AML-193 (cell line): ENCODE measurements at regions not wholly inside any gene's neighbourhood (a gene's known extent, or its start where the extent isn't known, plus 50 kb on each side); places are given as distances from the start of the nearest gene placed in this dataset.

ENCODE experiments used
- DNase-seq, 2 experiments: peaks; one replicate each; lab custom pipeline; 2025; lab: John Stamatoyannopoulos, UW

DNA sequence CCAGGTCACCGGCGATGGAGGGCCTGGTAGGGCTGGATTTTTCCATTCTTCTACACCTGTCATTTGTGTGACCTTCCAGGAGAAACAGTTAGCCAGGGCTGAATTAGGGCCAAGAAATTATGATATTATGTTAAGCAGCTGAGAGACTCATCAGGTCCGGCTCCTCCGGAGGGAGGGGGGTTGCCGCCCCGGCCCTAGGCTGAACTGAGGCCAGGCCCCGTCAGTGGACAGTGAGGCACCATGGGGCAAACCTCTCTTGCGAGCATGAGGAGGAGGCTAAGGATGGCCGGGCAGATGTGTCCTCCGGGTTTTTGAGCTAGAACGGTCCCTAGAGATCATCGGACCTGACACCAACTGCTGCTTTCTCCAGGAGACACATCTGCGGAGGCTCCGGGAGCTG, 150.1 kb downstream of the SOX11 start:
- DNase-seq = no peak

DNA sequence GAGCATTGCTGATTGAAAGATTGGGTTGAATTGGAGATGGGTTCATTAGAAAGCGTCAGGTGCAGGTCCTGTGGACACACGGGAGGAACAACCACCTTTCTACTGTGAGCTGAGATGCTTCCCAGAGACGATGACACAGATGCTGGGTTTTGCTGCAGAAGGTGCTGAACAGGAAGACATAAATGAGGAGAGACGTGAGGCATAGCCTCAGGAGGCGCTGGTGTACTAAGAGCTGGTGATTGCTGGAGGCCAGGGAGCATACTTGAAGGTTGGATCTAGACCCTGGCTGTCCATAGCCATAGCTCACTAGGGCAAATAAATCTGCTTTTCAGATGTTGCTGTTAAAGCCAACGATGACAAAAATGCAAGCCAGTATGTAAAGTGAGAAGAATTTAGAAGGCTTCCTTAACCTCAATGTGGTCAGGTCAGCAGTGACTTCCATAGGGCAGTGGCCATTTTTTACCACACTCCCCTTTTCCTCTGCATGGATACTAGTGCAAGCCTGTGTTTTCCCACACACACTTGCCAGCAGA, 153.7 kb downstream of the SOX11 start:
- no peak for DNase-seq

GRCh38 chr2:5846881-5847280, 154.7 kb downstream of the SOX11 start:
- DNase-seq = no peak

DNA sequence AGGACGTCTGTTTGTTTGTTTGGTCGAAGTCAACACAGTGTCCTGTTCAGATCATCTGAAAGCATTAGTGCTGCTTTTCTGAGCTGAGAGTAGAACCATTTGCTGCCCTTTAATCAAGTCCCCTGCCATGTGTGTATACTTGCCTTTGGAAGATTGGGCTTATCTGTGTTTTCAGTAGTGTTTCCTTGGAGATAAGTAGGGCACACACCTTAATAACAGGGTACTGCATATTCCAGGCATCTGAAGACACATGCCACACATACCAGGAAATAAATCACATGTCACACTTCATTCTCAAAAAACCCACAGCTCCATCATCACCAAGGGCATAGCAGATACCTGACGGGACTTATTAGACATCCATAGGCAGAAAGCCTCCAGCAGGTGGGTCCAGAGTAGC, 157.4 kb downstream of the SOX11 start:
- DNase-seq = no peak

GRCh38 chr2:5851410-5851809, 159.2 kb downstream of the SOX11 start:
- DNase-seq = no peak

DNA sequence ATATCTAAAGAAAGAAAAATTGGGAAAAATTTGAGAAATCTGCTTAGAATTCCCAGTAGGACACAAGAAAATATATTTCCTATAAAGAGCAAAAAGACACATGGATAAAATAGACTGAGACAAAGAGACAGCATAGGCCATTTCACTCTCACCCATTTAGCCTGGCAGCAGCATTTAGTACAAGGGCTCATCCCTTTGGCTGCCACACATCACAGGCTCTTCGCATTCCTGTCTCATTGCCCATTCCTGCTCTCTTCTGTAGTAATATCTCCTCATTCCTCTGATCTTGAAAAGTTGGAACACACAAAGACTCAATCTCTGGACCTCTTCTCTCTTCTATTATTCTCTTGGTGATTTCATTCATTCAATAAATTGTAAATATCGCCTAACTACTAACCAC, 162.6 kb downstream of the SOX11 start:
- DNase-seq = no peak

GRCh38 chr2:5867056-5867455, 174.9 kb downstream of the SOX11 start:
- no peak for DNase-seq

DNA sequence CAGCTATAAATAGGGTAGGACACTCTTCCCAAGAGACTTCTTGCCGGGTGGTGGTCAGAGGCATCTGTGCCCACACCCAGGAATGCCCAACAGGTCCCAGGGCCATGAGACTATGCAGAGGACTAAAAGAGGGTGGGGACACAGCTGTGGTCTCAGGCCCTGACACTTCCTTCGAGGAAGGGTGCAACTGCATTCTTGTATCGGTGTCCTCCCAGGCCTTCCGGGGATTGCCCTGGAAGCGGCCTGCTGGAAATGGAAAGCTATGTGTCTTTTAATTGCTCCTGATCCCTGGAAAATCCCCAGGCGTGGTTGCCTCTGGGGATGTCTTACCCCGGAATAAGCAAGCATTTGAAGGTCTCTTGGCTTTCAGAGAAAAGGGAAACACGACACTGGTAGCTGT, 176.7 kb downstream of the SOX11 start:
- DNase-seq = no peak

DNA sequence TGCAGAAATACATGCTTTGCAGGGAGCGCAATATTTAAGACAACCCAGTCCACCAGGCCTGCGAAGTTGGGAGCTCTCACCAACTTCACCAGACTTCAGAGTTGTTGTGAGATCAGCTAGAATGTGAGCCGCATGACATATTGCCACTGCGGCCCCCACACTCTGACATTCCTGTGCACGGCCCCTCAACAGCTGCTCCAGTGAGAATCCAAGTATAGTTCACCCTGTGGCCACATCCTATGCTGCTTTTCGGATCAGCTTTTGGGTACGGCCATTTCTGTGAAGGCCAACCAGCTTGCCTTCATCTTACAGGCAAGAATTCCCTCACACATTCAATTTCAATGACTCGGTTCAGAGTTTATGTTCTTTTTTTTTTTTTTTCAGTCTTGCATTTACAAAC, 177.8 kb downstream of the SOX11 start:
- no peak for DNase-seq

DNA sequence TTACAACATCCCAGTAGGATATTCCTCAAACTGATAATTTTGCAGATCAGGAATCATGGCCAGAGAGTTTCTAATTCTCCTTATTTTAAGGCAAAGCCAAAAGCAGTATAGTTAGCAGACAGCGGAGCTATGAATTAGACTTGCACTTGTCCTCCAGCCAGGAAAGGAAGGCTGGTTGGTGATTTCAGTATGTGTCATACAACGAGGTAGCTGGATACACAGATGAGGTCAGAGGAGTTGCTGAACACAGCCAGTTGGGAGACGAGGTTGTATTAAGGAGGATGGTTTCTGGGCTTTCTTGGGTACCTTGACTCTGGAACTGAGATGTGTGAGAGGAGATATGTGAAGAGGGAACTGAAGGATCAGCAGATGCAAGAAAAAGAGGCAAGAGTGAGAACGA, 185.2 kb downstream of the SOX11 start:
- DNase-seq = no peak

DNA sequence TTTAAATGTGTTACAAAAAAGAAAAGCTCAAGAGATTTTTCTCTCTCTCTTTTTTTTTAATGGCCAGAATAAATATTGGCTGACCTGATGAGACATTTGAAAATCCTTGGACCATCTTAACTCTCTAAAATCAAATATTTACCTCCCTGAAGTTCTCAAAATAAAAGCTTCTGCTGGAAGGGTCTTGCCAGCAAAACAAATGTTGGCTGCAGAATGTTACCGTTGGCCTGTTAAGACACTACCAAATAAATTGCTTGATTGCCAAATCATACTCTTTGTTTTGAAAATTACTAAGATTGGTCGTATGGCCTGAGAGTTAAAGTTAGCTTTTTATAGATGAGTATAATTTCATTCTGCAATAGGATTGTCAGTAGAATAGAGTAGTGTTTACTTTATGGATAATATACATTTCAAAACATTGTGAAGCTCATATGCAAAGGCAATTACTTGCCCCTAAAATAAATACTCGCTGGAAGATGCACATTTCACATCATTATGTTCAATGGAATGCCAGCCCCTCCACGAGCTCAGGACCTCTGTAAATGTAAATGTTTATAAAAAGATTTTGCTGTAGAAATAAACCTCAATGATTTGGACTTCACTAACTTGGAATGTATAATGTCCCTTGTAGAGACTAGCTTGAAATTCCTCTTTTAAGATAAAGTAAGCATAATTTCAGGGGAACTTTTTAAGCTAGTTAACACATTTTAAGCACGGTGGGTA, 193.4 kb downstream of the SOX11 start:
- no peak for DNase-seq

DNA sequence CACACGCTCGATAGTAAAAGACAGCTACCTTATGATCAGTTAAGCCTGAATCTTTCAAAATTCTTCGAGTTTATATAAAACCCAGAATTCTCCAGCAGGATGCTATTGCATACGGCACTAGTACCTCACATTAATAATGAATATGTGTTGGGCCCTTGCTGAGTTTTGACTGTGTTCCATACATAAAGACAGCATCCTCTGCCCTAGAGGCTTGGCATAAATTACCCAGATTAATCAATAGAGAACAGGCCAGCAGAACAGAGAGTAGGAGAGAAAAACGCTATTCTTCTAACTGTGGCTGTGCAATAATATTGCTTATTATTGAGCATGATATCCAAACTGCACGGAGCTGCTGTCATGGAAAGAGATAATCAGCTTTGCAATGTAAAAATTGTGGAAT, 194.3 kb downstream of the SOX11 start:
- DNase-seq = no peak

GRCh38 chr2:5888126-5888525, 195.9 kb downstream of the SOX11 start:
- DNase-seq = no peak

DNA sequence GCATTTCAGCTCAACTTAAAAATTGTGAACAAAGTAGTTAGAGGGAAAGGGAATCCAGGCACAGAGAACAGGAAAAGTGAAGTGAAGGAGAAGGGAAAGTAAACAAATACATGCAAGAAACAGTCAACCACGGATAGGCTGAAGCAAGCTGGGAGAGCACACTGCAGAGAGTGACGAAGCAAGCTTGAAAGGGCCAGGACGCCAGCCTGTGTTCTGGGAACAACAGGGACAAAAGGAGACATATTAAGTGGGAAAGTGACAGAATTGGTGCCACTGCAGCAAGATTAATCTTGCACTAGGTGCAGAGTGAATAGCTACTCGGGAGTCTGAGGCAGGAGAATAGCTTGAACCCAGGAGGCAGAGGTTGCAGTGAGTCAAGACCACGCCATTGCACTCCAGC, 197.3 kb downstream of the SOX11 start:
- DNase-seq = no peak

GRCh38 chr2:5894355-5894754, 202.2 kb downstream of the SOX11 start:
- DNase-seq = no peak

- DNase-seq = no peak
Measured at GRCh38 chr2:5895284-5895683, 203.1 kb downstream of the SOX11 start.

GRCh38 chr2:5897249-5897648, 205.1 kb downstream of the SOX11 start:
- no peak for DNase-seq

GRCh38 chr2:5898667-5899066, 206.5 kb downstream of the SOX11 start:
- no peak for DNase-seq

DNA sequence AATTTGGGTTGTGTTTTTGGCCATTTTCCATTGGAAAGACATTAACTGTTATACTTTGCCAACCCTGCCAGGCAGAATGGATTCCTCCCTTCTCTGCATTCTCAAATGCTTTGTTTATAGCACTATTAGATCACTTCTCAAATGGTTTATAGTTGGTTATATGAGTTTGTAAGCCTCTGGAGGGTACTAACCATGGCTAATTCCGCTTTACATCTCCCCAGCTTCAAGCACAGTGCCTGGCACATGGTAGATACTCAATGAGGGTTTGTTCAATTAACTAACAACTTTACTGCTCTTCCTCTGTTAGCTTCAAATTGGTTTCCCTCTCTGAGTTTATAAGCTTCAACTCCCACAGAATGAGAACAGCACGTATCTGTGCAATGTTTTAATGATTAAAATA, 213.5 kb downstream of the SOX11 start:
- DNase-seq = no peak

- DNase-seq = no peak
Measured at GRCh38 chr2:5908071-5908470, 215.9 kb downstream of the SOX11 start.

DNA sequence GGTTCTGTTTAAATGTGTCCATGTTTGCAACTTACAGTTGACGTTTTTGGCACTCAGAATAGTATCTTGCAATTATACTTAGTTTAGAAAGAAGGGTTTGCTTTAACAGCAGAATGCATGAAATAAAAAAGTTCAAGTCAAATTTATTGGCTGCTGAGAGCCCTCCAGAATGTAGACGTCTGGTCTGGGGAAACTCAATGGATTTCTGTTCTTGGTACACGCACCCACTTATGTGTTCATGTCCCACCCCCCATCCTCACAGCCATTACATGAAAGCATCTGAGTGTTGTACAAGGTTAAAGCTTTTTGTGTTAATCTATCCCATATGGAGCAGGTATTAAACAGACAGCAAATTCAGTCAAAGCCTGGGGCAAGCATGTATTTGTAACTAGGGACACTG, 219.5 kb downstream of the SOX11 start:
- no peak for DNase-seq

DNA sequence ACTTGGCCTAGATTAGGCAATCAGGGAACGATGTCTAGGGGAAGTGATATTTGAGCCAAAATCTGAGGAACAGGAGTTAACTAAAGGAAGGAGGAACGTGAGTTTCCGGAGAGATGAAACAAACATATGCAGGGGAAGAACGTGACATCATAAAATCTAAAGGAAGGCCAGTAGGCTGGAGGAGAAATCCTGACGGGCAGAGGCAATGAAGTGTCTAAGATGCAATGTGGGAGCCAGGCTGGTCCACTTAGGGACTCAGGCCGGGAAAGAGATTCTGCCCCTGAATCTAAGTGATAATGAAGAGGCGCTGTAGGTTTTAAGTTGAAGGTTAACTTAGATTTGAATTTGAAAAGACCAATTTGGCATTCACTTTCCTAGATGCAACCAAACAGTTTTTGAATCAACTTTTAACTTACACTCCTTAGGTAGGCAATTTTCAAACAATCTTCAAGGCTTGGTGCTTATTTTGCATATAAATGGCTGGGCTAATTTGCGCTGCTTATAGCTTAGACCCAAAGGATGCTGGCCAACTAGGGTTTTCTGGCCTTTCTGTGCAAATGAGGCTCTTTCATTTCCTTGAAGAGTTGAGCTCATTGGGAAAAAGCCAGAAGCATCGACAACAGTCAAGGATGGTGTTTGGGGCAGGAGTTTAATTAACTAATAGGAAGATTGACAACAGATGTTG, 221.7 kb downstream of the SOX11 start:
- DNase-seq = no peak

DNA sequence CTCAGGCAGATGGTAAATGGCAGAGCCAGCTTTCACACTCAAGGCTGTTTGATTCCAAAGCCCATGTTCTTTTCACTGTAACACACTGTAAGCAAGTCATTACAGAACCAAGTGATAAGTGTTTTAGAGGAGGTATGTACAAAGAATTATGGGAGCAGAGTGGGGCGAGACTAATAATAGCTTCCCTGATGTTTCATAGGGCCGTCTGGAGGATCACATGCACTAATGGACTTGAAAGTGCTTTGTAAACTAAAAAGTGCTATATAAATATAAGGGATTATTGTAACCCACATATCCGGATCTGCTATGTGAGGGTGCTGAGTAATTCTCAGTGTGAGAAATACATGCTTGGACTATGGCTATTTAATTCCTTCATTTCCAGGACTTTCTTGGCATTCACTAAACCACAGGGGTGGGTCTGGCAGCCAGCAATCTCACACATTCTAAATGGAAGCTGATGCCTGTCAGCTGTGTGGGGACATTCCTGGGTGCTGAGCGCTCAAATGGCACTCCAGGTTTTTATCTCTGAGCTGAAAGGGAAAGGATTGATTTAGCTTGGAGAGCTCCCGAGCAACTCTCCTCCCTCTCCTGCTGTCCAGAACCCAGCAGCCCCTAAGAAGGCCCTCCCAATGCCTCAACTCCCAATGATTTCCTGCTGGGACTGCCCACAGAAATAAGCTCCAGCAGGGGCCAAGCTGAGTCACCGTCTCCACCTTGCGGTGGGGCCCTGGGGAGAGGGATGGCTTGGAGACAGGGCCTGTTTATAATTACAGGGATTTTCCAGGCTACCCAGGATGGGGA, 222.8 kb downstream of the SOX11 start:
- DNase-seq = no peak
